Hepatocyte (in vitro differentiated cells): ENCODE measurements at regions not wholly inside any gene's neighbourhood (a gene's known extent, or its start where the extent isn't known, plus 50 kb on each side); places are given as distances from the start of the nearest gene placed in this dataset.

Experiments used
- DNase-seq: peaks from one replicate; pipeline ENCODE4 v3.0.0-alpha.2; 2016; ENCODE audit warnings: low spot score
- H2AFZ ChIP-seq: fragments of 200-600 bp; sonication (generic); 2 replicates; pipeline ENCODE4 v1.6.0; 2016; ENCODE audit warnings: antibody characterized with exemption, mild to moderate bottlenecking
- H3K27ac ChIP-seq: fragments of 200-600 bp; sonication (generic); 2 replicates; pipeline ENCODE4 v1.5.1; 2016; ENCODE audit warnings: mild to moderate bottlenecking
- H3K27me3 ChIP-seq: fragments of 200-600 bp; sonication (generic); 2 replicates; pipeline ENCODE4 v1.6.1; 2016
- H3K36me3 ChIP-seq: fragments of 200-600 bp; sonication (generic); replicated peaks from 2 replicates; pipeline ENCODE4 v1.5.1; 2016; ENCODE audit warnings: low read depth; ENCODE audit not compliant: insufficient read depth
- H3K4me1 ChIP-seq: fragments of 200-600 bp; sonication (generic); 2 replicates; pipeline ENCODE4 v1.5.1; 2016; ENCODE audit warnings: mild to moderate bottlenecking, moderate library complexity; ENCODE audit not compliant: insufficient read depth
- H3K4me2 ChIP-seq: fragments of 200-600 bp; sonication (generic); 2 replicates; pipeline ENCODE4 v1.6.0; 2016
- H3K4me3 ChIP-seq: fragments of 200-600 bp; sonication (generic); 2 replicates; pipeline ENCODE4 v1.5.1; 2016; ENCODE audit warnings: mild to moderate bottlenecking
- H3K79me2 ChIP-seq: fragments of 200-600 bp; sonication (generic); 2 replicates; pipeline ENCODE4 v1.6.0; 2017; ENCODE audit warnings: mild to moderate bottlenecking
- H3K9me2 ChIP-seq: fragments of 200-600 bp; sonication (generic); replicated peaks from 2 replicates; pipeline ENCODE4 v1.6.0; 2017; ENCODE audit warnings: mild to moderate bottlenecking; ENCODE audit not compliant: insufficient read depth
- H3K9me3 ChIP-seq: fragments of 200-600 bp; sonication (generic); 2 replicates; pipeline ENCODE4 v1.5.1; 2016; ENCODE audit warnings: low read depth, mild to moderate bottlenecking
- H4K20me1 ChIP-seq: fragments of 200-600 bp; sonication (generic); 2 replicates; pipeline ENCODE4 v1.6.0; 2016; ENCODE audit warnings: mild to moderate bottlenecking; ENCODE audit not compliant: insufficient read depth, poor library complexity, severe bottlenecking
- EZH2 ChIP-seq: fragments of 200-600 bp; sonication (generic); IDR thresholded peaks from 2 replicates; pipeline ENCODE4 v1.6.1; 2016; ENCODE audit warnings: antibody characterized with exemption, mild to moderate bottlenecking, borderline replicate concordance
- EZH2phosphoT487 ChIP-seq: fragments of 200-600 bp; sonication (generic); IDR thresholded peaks from one replicate; pipeline ENCODE4 v1.6.1; 2018; ENCODE audit warnings: antibody characterized with exemption, mild to moderate bottlenecking, low read depth, moderate library complexity; ENCODE audit not compliant: unreplicated experiment, severe bottlenecking
- WGBS: methylation state at CpG from one replicate; pipeline ENCODE4 v1.1.6; 2016; ENCODE audit warnings: low lambda C conversion rate; ENCODE audit errors: missing lambda C conversion rate; 5-methylcytosine and 5-hydroxymethylcytosine counted together
- TF ChIP-seq, protein P1 (sequence below): fragments of 200-600 bp; sonication (generic); IDR thresholded peaks from 2 replicates; pipeline ENCODE4 v1.5.1; 2016; ENCODE audit warnings: antibody characterized with exemption, mild to moderate bottlenecking; ENCODE audit not compliant: poor library complexity

DNA sequence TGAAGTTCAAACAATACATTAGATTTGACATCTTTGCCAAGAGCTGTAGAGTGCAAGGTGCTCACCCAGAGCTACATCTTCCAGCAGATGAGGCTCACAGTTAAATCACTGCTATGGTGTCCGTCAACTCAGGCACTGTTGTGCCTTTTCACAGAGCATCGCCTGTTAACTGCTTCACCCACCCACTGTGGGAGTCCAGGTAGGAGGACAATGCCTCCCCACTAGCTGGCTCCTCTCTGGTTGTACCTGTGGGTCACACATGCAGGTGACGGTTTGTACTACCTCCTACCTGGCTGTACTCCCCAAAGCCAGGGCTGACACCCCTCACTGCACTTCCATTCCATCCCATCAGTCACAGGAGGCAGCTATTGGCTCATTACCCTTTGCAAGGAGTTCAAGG, 84.6 kb upstream of the TOP3B start:
- no peak overlapping the region for H3K27ac ChIP-seq
- no peak overlapping the region for H3K4me2 ChIP-seq
- H3K27me3 ChIP-seq, result no peaks in the 10 kb centered on the region
- H3K4me1 ChIP-seq, result no peaks in the 10 kb centered on the region
- no peak for DNase-seq
- no peaks in the 10 kb centered on the region for H3K9me3 ChIP-seq
- H4K20me1 ChIP-seq, result no peaks in the 10 kb centered on the region
- no peak overlapping the region for H2AFZ ChIP-seq
- no peak overlapping the region for H3K4me3 ChIP-seq
- H3K79me2 ChIP-seq, result no peaks in the 10 kb centered on the region
- no peaks in the 10 kb centered on the region for H3K36me3 ChIP-seq
- 80% methylated on average over 3 of the region's 3 CpGs for WGBS
- TF ChIP-seq EZH2, result no peak
- TF ChIP-seq, protein P1, sequence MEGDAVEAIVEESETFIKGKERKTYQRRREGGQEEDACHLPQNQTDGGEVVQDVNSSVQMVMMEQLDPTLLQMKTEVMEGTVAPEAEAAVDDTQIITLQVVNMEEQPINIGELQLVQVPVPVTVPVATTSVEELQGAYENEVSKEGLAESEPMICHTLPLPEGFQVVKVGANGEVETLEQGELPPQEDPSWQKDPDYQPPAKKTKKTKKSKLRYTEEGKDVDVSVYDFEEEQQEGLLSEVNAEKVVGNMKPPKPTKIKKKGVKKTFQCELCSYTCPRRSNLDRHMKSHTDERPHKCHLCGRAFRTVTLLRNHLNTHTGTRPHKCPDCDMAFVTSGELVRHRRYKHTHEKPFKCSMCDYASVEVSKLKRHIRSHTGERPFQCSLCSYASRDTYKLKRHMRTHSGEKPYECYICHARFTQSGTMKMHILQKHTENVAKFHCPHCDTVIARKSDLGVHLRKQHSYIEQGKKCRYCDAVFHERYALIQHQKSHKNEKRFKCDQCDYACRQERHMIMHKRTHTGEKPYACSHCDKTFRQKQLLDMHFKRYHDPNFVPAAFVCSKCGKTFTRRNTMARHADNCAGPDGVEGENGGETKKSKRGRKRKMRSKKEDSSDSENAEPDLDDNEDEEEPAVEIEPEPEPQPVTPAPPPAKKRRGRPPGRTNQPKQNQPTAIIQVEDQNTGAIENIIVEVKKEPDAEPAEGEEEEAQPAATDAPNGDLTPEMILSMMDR, result no peak
- TF ChIP-seq EZH2phosphoT487, result no peak
- no peaks in the 10 kb centered on the region for H3K9me2 ChIP-seq

- no peaks in the 10 kb centered on the region for H3K9me2 ChIP-seq
- H3K4me2 ChIP-seq, result no peak overlapping the region
- TF ChIP-seq, protein P1, result no peak
- no peaks in the 10 kb centered on the region for H3K36me3 ChIP-seq
- H3K4me3 ChIP-seq, result no peak overlapping the region
- H3K27me3 ChIP-seq, result no peaks in the 10 kb centered on the region
- no peak overlapping the region for H2AFZ ChIP-seq
- no peak for DNase-seq
- no peak overlapping the region for H3K27ac ChIP-seq
- no peaks in the 10 kb centered on the region for H4K20me1 ChIP-seq
- no peaks in the 10 kb centered on the region for H3K79me2 ChIP-seq
- no peaks in the 10 kb centered on the region for H3K9me3 ChIP-seq
- peaks cover 5% of the 10 kb centered on the region for H3K4me1 ChIP-seq
Observed at GRCh38 chr22:22064580-22064979, 82.0 kb upstream of the TOP3B start.

DNA sequence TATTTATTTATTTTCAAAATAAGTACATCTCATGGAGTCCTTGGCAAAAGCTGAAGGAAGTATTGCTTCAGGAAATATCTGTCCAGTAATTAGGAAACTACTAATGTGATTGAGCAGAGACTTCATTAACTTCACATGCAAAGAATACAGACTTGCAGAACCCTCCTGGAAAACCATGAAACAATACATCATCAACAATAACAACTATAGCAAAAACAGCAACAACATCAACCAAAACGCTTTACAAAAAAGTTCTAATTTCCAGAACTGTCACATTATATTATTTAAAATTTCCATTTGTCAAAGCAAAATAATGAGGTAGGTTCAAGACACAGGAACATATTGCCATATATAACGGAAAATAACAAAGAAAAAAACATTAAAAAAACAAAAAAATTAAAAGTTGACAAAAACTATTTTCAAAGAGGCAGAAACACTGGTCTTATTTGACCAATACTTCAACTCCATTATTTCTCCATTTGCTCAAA, 79.8 kb upstream of the TOP3B start:
- 85% methylated on average over 2 of the region's 2 CpGs for WGBS
- Histone ChIP-seq H4K20me1 (no peaks in the 10 kb centered on the region), H3K9me2 (no peaks in the 10 kb centered on the region), H3K4me1 (peaks cover 18% of the 10 kb centered on the region), H3K79me2 (no peaks in the 10 kb centered on the region), H3K27ac (no peak overlapping the region), H3K4me2 (no peak overlapping the region), H3K9me3 (no peaks in the 10 kb centered on the region), H3K4me3 (no peak overlapping the region), H3K36me3 (no peaks in the 10 kb centered on the region), H2AFZ (no peak overlapping the region), H3K27me3 (no peaks in the 10 kb centered on the region)
- no peak for DNase-seq
- TF ChIP-seq, protein P1, result no peak
- no peak for TF ChIP-seq EZH2phosphoT487
- no peak for TF ChIP-seq EZH2
